OCI-LY3 (cell line): ENCODE measurements at regions not wholly inside any gene's neighbourhood (a gene's known extent, or its start where the extent isn't known, plus 50 kb on each side); places are given as distances from the start of the nearest gene placed in this dataset.

Experiments used
- EZH2phosphoT487 ChIP-seq: fragments of 200-600 bp; shearing (Covaris generic); IDR thresholded peaks from 2 replicates; pipeline ENCODE4 v1.6.1; 2018; ENCODE audit warnings: antibody characterized with exemption, mixed run types, low read depth
- TF ChIP-seq, protein P1 (sequence below): fragments of 200-600, 300-600 bp; sonication (generic); IDR thresholded peaks from 2 replicates; pipeline ENCODE4 v1.5.1; 2014; ENCODE audit warnings: antibody characterized with exemption, low read length, low read depth

DNA sequence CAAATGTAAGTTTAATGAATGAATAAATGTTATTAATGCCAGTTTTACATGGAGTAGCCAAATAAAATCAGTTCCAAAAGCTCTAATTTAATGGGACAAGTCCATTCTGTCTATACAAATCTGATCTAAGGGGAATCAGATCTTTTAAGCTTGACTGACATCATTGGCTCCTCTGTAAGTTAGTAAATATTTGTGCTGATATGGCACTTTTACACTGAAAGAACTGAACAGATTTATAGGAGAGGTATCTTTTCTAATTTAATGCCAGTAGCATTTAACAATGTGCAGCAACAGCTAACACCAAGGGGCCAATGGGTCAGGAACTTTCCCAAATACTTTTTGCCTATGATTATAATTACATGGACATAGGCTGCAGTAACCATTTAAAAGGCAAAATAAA, 832.3 kb downstream of the PCDH17 start:
- TF ChIP-seq, protein P1, sequence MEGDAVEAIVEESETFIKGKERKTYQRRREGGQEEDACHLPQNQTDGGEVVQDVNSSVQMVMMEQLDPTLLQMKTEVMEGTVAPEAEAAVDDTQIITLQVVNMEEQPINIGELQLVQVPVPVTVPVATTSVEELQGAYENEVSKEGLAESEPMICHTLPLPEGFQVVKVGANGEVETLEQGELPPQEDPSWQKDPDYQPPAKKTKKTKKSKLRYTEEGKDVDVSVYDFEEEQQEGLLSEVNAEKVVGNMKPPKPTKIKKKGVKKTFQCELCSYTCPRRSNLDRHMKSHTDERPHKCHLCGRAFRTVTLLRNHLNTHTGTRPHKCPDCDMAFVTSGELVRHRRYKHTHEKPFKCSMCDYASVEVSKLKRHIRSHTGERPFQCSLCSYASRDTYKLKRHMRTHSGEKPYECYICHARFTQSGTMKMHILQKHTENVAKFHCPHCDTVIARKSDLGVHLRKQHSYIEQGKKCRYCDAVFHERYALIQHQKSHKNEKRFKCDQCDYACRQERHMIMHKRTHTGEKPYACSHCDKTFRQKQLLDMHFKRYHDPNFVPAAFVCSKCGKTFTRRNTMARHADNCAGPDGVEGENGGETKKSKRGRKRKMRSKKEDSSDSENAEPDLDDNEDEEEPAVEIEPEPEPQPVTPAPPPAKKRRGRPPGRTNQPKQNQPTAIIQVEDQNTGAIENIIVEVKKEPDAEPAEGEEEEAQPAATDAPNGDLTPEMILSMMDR = no peak
- TF ChIP-seq EZH2phosphoT487 = no peak
